Kidney (tissue), 13 donors: ENCODE measurements at regions not wholly inside any gene's neighbourhood (a gene's known extent, or its start where the extent isn't known, plus 50 kb on each side); places are given as distances from the start of the nearest gene placed in this dataset.

Experiments
- DNase-seq, 5 donors: peaks; one replicate each; pipeline ENCODE4 v3.0.0-alpha.2; 2013 to 2020
- FAIRE-seq: peaks from 2 replicates; lab custom pipeline; 2012; peaks lifted over from hg19 to GRCh38; lab: Jason Lieb, UNC
- H3K27ac ChIP-seq, 2 donors: one replicate each; pipeline ENCODE4 v1.7.0; 2013; ENCODE audit warnings: low read depth in 2 of 2, low read length in 2 of 2, inconsistent platforms in 1 of 2
- H3K27me3 ChIP-seq: one replicate; pipeline ENCODE4 v1.7.1; 2013; ENCODE audit warnings: low read length, inconsistent platforms; ENCODE audit not compliant: control insufficient read depth, insufficient read depth
- H3K36me3 ChIP-seq, 3 donors: one replicate each; pipeline versions ENCODE4 v1.7.0 to v1.7.1; 2013; ENCODE audit warnings: low read length in 3 of 3, control low read depth in 1 of 3, inconsistent platforms in 1 of 3; ENCODE audit not compliant: insufficient read depth in 3 of 3, control insufficient read depth in 2 of 3
- H3K4me1 ChIP-seq, 3 donors: one replicate each; pipeline versions ENCODE4 v1.7.0 to v1.7.1; 2013; ENCODE audit warnings: low read length in 3 of 3, inconsistent platforms in 1 of 3, low read depth in 1 of 3; ENCODE audit not compliant: control insufficient read depth in 2 of 3, insufficient read depth in 2 of 3
- H3K4me3 ChIP-seq, 3 donors: one replicate each; pipeline versions ENCODE4 v1.7.0 to v1.8.1; 2013; ENCODE audit warnings: low read length in 3 of 3, control low read depth in 1 of 3, inconsistent platforms in 1 of 3
- H3K9ac ChIP-seq, 3 donors: one replicate each; pipeline versions ENCODE4 v1.7.0 to v1.7.1; 2013; ENCODE audit warnings: low read length in 3 of 3, control low read depth in 1 of 3, inconsistent platforms in 1 of 3
- H3K9me3 ChIP-seq, 3 donors: one replicate each; pipeline versions ENCODE4 v1.7.0 to v1.7.1; 2013; ENCODE audit warnings: low read length in 3 of 3, control low read depth in 1 of 3, inconsistent platforms in 1 of 3; ENCODE audit not compliant: control insufficient read depth in 2 of 3, insufficient read depth in 1 of 3
- intact Hi-C: fragments of 100-400 bp; cut with DNase I; formaldehyde crosslinking; loops from one replicate; pipeline ENCODE4 v1.11.1; 2022
- TF ChIP-seq, protein P1 (sequence below): IDR thresholded peaks from 3 replicates; pipeline ENCODE4 v1.5.1; 2012; ENCODE audit warnings: mild to moderate bottlenecking, moderate library complexity, borderline replicate concordance; ENCODE audit not compliant: insufficient read depth; ENCODE audit errors: extremely low read depth
- donor health status: control.
- donor health status: control.
- donor health status: control.
- donor health status: control.
- donor health status: control.
- donor health status: DM: yes; HTN: yes; CAD: no.
- donor health status: Normal renal cell carcinoma (clear cell type).

DNA sequence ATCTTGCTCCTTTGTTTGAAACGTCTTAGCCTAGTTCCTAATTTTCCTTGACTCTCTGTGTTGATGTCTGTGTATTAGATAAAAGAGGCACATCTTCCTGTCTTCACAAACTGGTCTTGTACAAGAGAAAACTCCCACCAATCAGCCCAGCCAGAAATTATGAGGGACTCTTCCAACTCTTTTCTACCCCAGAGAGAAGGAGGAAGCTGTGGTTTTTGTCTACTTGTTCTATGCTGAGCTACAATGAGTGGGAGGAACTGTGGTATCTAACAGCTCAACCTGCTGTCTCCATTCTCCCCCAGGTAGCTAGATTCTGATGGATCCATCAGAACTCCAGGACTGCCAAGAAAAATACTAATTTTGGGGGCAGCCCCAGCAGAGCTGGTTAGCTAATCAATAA, 392.5 kb downstream of the HS3ST3B1 start:
- intact Hi-C loops: no loop called here
- Histone ChIP-seq H3K9me3 (peaks cover 0 to 3% (median 0%) of the 10 kb centered on the region in 3 donors), H3K4me1 (no peaks in the 10 kb centered on the region), H3K27me3 (no peaks in the 10 kb centered on the region), H3K36me3 (no peaks in the 10 kb centered on the region), H3K4me3 (no peak overlapping the region), H3K9ac (no peak overlapping the region), H3K27ac (no peak overlapping the region)
- FAIRE-seq (no peak), DNase-seq (no peak)
- TF ChIP-seq, protein P1, sequence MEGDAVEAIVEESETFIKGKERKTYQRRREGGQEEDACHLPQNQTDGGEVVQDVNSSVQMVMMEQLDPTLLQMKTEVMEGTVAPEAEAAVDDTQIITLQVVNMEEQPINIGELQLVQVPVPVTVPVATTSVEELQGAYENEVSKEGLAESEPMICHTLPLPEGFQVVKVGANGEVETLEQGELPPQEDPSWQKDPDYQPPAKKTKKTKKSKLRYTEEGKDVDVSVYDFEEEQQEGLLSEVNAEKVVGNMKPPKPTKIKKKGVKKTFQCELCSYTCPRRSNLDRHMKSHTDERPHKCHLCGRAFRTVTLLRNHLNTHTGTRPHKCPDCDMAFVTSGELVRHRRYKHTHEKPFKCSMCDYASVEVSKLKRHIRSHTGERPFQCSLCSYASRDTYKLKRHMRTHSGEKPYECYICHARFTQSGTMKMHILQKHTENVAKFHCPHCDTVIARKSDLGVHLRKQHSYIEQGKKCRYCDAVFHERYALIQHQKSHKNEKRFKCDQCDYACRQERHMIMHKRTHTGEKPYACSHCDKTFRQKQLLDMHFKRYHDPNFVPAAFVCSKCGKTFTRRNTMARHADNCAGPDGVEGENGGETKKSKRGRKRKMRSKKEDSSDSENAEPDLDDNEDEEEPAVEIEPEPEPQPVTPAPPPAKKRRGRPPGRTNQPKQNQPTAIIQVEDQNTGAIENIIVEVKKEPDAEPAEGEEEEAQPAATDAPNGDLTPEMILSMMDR: no peak

DNA sequence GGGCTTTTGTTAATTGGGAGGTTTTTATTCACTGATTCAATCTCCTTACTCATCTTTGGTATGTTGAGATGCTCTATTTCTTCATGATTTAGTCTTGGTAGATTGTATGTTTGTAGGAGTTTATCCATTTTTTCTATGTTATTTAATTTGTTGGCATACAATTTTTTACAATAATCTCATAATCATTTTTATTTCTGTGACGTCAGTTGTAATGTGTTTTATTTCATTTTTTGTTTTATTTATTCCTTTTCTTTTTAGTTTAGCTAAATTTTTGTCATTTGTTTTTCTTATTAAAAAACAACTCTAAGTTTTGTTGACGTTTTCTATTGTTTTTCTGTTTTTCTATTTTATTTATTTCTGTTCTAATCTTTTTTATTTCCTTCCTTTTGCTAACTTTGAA, 389.8 kb downstream of the HS3ST3B1 start:
- H3K27me3 ChIP-seq: no peaks in the 10 kb centered on the region
- no peak overlapping the region for H3K9ac ChIP-seq
- peaks cover 0 to 3% (median 0%) of the 10 kb centered on the region in 3 donors for H3K9me3 ChIP-seq
- TF ChIP-seq, protein P1: no peak
- FAIRE-seq (peak; percentile 76), DNase-seq (no peak)
- H3K36me3 ChIP-seq: no peaks in the 10 kb centered on the region
- no peak overlapping the region for H3K27ac ChIP-seq
- no peaks in the 10 kb centered on the region for H3K4me1 ChIP-seq
- no peak overlapping the region for H3K4me3 ChIP-seq
- intact Hi-C loops: no loop called here

DNA sequence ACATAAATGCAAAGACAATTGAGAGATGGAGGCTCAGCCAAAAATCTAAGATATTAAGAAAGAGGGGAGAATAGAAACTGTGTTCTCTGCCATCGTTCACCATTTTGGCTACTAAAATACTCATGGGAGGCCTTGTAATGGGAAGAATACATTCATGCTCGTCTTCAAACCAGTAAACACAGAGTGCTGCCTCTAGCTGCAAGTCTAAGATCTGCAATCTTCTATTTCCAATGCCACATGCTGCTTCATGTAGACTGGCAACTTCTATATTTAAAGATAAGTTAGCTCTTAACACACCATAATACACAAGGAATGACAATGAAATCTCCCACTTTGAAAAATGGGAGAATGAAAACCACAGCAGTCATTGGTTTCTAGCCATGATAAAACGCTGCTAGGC, 387.3 kb downstream of the HS3ST3B1 start:
- H3K36me3 ChIP-seq: no peaks in the 10 kb centered on the region
- H3K4me3 ChIP-seq: no peak overlapping the region
- FAIRE-seq: no peak
- H3K27ac ChIP-seq: no peak overlapping the region
- no peaks in the 10 kb centered on the region for H3K27me3 ChIP-seq
- H3K9me3 ChIP-seq: peaks cover 0 to 3% (median 0%) of the 10 kb centered on the region in 3 donors
- H3K9ac ChIP-seq: no peak overlapping the region
- H3K4me1 ChIP-seq: no peaks in the 10 kb centered on the region
- intact Hi-C loops: no loop called here
- TF ChIP-seq, protein P1: no peak
- DNase-seq: no peak

DNA sequence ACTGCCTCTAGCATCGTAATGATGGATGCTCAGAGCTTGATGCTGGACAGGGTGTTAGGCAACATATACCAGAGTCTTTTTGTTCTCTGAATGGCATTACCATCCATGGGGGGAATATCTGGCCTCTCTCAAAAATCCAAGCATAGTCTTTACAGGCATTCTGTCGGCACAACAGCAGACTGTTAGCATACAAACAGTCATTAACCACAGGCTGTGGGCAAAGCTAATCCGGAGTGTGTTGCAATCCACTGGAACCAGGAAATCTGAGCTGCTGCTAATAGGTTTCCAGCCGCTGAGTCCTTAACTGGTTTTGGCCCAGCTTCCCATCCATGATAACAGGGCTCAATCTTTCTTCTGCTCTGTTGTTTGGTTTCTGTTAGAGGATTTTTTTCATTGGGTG, 371.9 kb downstream of the HS3ST3B1 start:
- TF ChIP-seq, protein P1: no peak
- Histone ChIP-seq H3K27me3 (no peaks in the 10 kb centered on the region), H3K27ac (no peak overlapping the region), H3K9me3 (peaks cover 0 to 4% (median 0%) of the 10 kb centered on the region in 3 donors), H3K9ac (no peak overlapping the region), H3K36me3 (no peaks in the 10 kb centered on the region), H3K4me1 (no peaks in the 10 kb centered on the region), H3K4me3 (no peak overlapping the region)
- DNase-seq (peak in 2 of 5 donors; percentile 9 to 16), FAIRE-seq (no peak)
- intact Hi-C loops: no loop called here
